OCI-LY3 (cell line): ENCODE measurements at regions not wholly inside any gene's neighbourhood (a gene's known extent, or its start where the extent isn't known, plus 50 kb on each side); places are given as distances from the start of the nearest gene placed in this dataset.
A peak's percentile ranks its signal among the peaks of the same experiment; 100 is the strongest.

Source experiments
- H2AFZ ChIP-seq: fragments of 200-600, 300-600 bp; shearing (Covaris generic); 2 replicates; pipeline ENCODE4 v1.6.0; 2014; ENCODE audit warnings: antibody characterized with exemption, low read depth, low read length
- H3K27ac ChIP-seq: fragments of 200-600, 300-600 bp; sonication (generic); 2 replicates; pipeline ENCODE4 v1.5.1; 2014; ENCODE audit warnings: mild to moderate bottlenecking, low read length, moderate library complexity, mixed read lengths
- H3K27me3 ChIP-seq: fragments of 200-600, 300-600 bp; sonication (generic); 2 replicates; pipeline ENCODE4 v1.6.1; 2014; ENCODE audit warnings: low read depth, low read length, mixed read lengths
- H3K36me3 ChIP-seq: fragments of 200-600, 300-600 bp; sonication (generic); replicated peaks from 2 replicates; pipeline ENCODE3; 2014; ENCODE audit warnings: low read depth, low read length, mixed read lengths
- H3K4me1 ChIP-seq: fragments of 300-600, 200-600 bp; sonication (generic); 2 replicates; pipeline ENCODE4 v1.6.1; 2014; ENCODE audit warnings: low read length, mixed read lengths
- H3K4me2 ChIP-seq: fragments of 200-600, 300-600 bp; sonication (generic); 2 replicates; pipeline ENCODE4 v1.6.1; 2014; ENCODE audit warnings: low read length, mixed read lengths
- H3K4me3 ChIP-seq: fragments of 300-600, 200-600 bp; sonication (generic); 2 replicates; pipeline ENCODE4 v1.5.1; 2014; ENCODE audit warnings: antibody characterized with exemption, mild to moderate bottlenecking, low read length, moderate library complexity
- H3K79me2 ChIP-seq: fragments of 300-600, 200-600 bp; shearing (Covaris generic); 2 replicates; pipeline ENCODE4 v1.6.1; 2014; ENCODE audit warnings: mild to moderate bottlenecking, low read length, mixed read lengths
- H3K9ac ChIP-seq: fragments of 300-600, 200-600 bp; shearing (Covaris generic); 2 replicates; pipeline ENCODE4 v1.6.0; 2014; ENCODE audit warnings: mild to moderate bottlenecking, low read length, moderate library complexity
- H3K9me3 ChIP-seq: fragments of 200-600, 300-600 bp; shearing (Covaris generic); 2 replicates; pipeline ENCODE4 v1.6.1; 2014; ENCODE audit warnings: low read length, mixed read lengths; ENCODE audit not compliant: insufficient read depth
- H4K20me1 ChIP-seq: fragments of 200-600, 300-600 bp; sonication (generic); 2 replicates; pipeline ENCODE4 v1.6.1; 2016; ENCODE audit warnings: low read length, mixed read lengths; ENCODE audit not compliant: insufficient read depth
- EZH2phosphoT487 ChIP-seq: fragments of 200-600 bp; shearing (Covaris generic); IDR thresholded peaks from 2 replicates; pipeline ENCODE4 v1.6.1; 2018; ENCODE audit warnings: antibody characterized with exemption, mixed run types, low read depth
- TF ChIP-seq, protein P1 (sequence below): fragments of 200-600, 300-600 bp; sonication (generic); IDR thresholded peaks from 2 replicates; pipeline ENCODE4 v1.5.1; 2014; ENCODE audit warnings: antibody characterized with exemption, low read length, low read depth

- TF ChIP-seq, protein P1, sequence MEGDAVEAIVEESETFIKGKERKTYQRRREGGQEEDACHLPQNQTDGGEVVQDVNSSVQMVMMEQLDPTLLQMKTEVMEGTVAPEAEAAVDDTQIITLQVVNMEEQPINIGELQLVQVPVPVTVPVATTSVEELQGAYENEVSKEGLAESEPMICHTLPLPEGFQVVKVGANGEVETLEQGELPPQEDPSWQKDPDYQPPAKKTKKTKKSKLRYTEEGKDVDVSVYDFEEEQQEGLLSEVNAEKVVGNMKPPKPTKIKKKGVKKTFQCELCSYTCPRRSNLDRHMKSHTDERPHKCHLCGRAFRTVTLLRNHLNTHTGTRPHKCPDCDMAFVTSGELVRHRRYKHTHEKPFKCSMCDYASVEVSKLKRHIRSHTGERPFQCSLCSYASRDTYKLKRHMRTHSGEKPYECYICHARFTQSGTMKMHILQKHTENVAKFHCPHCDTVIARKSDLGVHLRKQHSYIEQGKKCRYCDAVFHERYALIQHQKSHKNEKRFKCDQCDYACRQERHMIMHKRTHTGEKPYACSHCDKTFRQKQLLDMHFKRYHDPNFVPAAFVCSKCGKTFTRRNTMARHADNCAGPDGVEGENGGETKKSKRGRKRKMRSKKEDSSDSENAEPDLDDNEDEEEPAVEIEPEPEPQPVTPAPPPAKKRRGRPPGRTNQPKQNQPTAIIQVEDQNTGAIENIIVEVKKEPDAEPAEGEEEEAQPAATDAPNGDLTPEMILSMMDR, result no peak
- no peak for TF ChIP-seq EZH2phosphoT487
Measured at GRCh38 chr4:86443495-86443894, 83.6 kb upstream of the MAPK10 start.

GRCh38 chr4:86446996-86447395, 87.1 kb upstream of the MAPK10 start:
- no peak overlapping the region for H3K9ac ChIP-seq
- no peaks in the 10 kb centered on the region for H4K20me1 ChIP-seq
- no peak overlapping the region for H2AFZ ChIP-seq
- H3K4me1 ChIP-seq, result peaks cover 12% of the 10 kb centered on the region
- no peaks in the 10 kb centered on the region for H3K79me2 ChIP-seq
- TF ChIP-seq EZH2phosphoT487, result no peak
- TF ChIP-seq, protein P1, result no peak
- 0 out of 2 replicates have a peak, but pooled peaks cover 6% of the 10 kb centered on the region for H3K9me3 ChIP-seq
- no peak overlapping the region for H3K27ac ChIP-seq
- no peaks in the 10 kb centered on the region for H3K27me3 ChIP-seq
- no peak overlapping the region for H3K4me2 ChIP-seq
- H3K36me3 ChIP-seq, result no peaks in the 10 kb centered on the region
- H3K4me3 ChIP-seq, result no peak overlapping the region

More at GRCh38 chr4:86443495-86443894, 83.6 kb upstream of the MAPK10 start:
- Histone ChIP-seq H3K79me2 (no peaks in the 10 kb centered on the region), H4K20me1 (no peaks in the 10 kb centered on the region), H3K4me2 (no peak overlapping the region), H3K9me3 (0 out of 2 replicates have a peak, but pooled peaks cover 6% of the 10 kb centered on the region), H3K4me3 (no peak overlapping the region), H3K36me3 (no peaks in the 10 kb centered on the region), H2AFZ (no peak overlapping the region), H3K9ac (no peak overlapping the region), H3K27me3 (no peaks in the 10 kb centered on the region), H3K27ac (no peak overlapping the region), H3K4me1 (0 out of 2 replicates have a peak, but pooled peaks cover 4% of the 10 kb centered on the region)

GRCh38 chr4:86448871-86449270, 89.0 kb upstream of the MAPK10 start:
- Histone ChIP-seq H3K4me3 (no peak overlapping the region), H3K27me3 (no peaks in the 10 kb centered on the region), H3K4me1 (peaks cover 12% of the 10 kb centered on the region), H3K79me2 (no peaks in the 10 kb centered on the region), H3K4me2 (no peak overlapping the region), H3K27ac (no peak overlapping the region), H4K20me1 (no peaks in the 10 kb centered on the region), H3K9ac (no peak overlapping the region), H3K36me3 (no peaks in the 10 kb centered on the region), H3K9me3 (0 out of 2 replicates have a peak, but pooled peaks cover 2% of the 10 kb centered on the region), H2AFZ (no peak overlapping the region)
- TF ChIP-seq, protein P1, result no peak
- no peak for TF ChIP-seq EZH2phosphoT487

DNA sequence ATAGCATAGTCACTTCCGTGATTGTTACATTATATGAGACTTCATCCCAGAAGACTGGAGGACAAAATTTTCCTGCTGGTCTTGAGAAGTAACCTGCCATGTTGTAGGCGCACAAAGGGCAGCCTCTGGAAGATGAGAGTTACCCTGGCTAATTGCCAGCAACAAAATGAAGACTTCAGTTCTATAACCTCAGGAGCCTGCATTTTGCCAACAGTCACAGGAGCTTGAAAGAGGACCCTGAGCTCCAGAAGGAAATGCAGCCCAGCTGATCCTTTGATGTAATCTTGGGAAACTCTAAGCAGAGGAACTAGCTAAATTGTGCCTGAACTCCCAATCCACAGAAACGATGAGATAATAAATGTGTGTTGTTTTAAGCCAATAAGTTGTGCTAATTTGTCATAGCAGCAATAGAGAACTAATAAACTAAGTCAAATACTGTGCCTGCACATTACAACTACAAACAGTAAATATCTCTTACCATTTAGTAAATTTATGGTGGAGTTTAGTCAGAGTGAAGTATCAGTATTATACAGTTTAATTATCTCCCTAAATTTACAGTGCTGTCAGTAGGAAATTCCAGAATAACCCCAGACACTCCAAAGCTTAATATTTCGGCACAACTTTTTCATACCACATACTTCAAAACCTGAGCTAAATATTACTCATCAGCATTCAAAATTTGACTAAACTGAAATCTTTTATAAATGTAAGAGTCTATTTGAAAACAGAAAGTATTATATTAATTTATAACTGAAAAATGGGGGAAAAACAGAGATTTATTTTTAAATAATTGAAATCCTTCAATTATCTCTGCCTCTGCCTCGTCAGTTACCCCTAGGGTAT, 90.1 kb upstream of the MAPK10 start:
- TF ChIP-seq, protein P1, result no peak
- TF ChIP-seq EZH2phosphoT487, result no peak
- peaks cover 12% of the 10 kb centered on the region for H3K4me1 ChIP-seq
- no peaks in the 10 kb centered on the region for H4K20me1 ChIP-seq
- peak overlapping the region; percentile 8 for H3K4me2 ChIP-seq
- no peaks in the 10 kb centered on the region for H3K79me2 ChIP-seq
- no peak overlapping the region for H3K27ac ChIP-seq
- H3K9ac ChIP-seq, result no peak overlapping the region
- no peak overlapping the region for H2AFZ ChIP-seq
- no peaks in the 10 kb centered on the region for H3K9me3 ChIP-seq
- H3K4me3 ChIP-seq, result no peak overlapping the region
- H3K36me3 ChIP-seq, result no peaks in the 10 kb centered on the region
- H3K27me3 ChIP-seq, result no peaks in the 10 kb centered on the region
